ENCODE measurements at regions not wholly inside any gene's neighbourhood (a gene's known extent, or its start where the extent isn't known, plus 50 kb on each side); places are given as distances from the start of the nearest gene placed in this dataset.

DNA sequence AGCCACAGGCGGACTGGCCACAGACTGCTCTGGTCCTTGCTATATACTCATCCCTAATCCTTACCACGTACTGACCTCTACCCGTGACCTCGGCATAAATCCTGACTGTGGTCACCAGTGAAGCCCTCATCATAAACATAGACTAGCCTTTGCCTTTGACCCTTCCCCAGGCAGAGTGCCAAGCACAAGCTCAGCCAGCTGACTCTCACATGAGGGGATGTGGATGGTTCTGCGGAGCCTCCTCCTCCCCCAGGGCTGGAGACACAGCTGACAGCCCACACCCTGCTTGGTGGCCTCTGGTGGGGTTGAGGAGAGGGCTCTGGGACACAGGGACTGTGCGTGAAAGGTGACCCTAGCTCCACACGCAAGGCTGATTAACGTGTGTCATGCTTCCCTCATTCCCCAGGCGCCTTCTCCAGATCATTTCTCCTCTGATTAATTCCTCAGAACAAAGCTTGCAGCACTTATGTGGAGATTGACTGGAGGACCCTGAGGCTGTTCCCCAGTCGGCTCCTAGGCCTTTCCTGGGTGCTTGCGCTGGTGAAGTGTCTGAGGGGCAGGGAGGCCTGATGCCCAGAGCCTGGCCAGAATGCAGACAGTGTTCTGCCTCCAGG is 241.5 kb upstream of the NLRP1 start:
- TF ChIP-seq TAF1 (IDR thresholded peaks at IDR 0.05; ENCODE audit: borderline replicate concordance, insufficient read depth, low read length) (no peak), SIN3A (IDR thresholded peaks at IDR 0.05; ENCODE audit: borderline replicate concordance, insufficient read depth, low read length) (0 out of 2 replicates have a peak, but pooled peaks have one; percentile 28), POLR2AphosphoS5 (IDR thresholded peaks at IDR 0.05; ENCODE audit: low read depth, low read length) (0 out of 2 replicates have a peak, but pooled peaks have one; percentile 16), FOXP2 (optimal IDR thresholded peaks at IDR 0.05; ENCODE audit: borderline replicate concordance, extremely low read depth, extremely low read length, insufficient read depth) (peak; percentile 69)
- TF ChIP-seq, protein P1, sequence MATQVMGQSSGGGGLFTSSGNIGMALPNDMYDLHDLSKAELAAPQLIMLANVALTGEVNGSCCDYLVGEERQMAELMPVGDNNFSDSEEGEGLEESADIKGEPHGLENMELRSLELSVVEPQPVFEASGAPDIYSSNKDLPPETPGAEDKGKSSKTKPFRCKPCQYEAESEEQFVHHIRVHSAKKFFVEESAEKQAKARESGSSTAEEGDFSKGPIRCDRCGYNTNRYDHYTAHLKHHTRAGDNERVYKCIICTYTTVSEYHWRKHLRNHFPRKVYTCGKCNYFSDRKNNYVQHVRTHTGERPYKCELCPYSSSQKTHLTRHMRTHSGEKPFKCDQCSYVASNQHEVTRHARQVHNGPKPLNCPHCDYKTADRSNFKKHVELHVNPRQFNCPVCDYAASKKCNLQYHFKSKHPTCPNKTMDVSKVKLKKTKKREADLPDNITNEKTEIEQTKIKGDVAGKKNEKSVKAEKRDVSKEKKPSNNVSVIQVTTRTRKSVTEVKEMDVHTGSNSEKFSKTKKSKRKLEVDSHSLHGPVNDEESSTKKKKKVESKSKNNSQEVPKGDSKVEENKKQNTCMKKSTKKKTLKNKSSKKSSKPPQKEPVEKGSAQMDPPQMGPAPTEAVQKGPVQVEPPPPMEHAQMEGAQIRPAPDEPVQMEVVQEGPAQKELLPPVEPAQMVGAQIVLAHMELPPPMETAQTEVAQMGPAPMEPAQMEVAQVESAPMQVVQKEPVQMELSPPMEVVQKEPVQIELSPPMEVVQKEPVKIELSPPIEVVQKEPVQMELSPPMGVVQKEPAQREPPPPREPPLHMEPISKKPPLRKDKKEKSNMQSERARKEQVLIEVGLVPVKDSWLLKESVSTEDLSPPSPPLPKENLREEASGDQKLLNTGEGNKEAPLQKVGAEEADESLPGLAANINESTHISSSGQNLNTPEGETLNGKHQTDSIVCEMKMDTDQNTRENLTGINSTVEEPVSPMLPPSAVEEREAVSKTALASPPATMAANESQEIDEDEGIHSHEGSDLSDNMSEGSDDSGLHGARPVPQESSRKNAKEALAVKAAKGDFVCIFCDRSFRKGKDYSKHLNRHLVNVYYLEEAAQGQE (IDR thresholded peaks at IDR 0.05; ENCODE audit: insufficient read depth in 1 of 2, low read depth in 2 of 2, low read length in 2 of 2) = no peak

DNA sequence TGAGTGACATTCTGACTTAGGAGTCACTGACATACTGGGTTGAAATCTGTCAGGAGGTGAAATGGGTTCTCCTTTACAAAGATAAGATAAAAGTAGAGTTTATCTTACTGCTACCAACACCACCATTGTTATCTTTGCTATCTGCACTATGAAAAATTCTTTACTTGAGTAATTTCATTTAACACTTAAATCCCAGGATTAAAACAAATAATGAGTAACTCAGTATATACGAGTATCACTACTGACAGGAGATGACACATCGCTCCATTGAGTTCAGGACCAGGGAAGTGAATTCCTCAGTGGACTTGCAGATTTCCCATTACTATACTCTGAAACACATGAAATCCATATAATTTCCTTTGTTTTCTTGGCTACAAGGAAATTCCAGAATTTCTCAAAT is 242.1 kb upstream of the NLRP1 start:
- TF ChIP-seq POLR2AphosphoS5 (IDR thresholded peaks at IDR 0.05; ENCODE audit: low read depth, low read length) = no peak
- TF ChIP-seq, protein P1 (IDR thresholded peaks at IDR 0.05; ENCODE audit: insufficient read depth in 1 of 2, low read depth in 2 of 2, low read length in 2 of 2) = no peak
- TF ChIP-seq SIN3A (IDR thresholded peaks at IDR 0.05; ENCODE audit: borderline replicate concordance, insufficient read depth, low read length) = no peak
- no peak for TF ChIP-seq FOXP2 (optimal IDR thresholded peaks at IDR 0.05; ENCODE audit: borderline replicate concordance, extremely low read depth, extremely low read length, insufficient read depth)
- no peak for TF ChIP-seq TAF1 (IDR thresholded peaks at IDR 0.05; ENCODE audit: borderline replicate concordance, insufficient read depth, low read length)

DNA sequence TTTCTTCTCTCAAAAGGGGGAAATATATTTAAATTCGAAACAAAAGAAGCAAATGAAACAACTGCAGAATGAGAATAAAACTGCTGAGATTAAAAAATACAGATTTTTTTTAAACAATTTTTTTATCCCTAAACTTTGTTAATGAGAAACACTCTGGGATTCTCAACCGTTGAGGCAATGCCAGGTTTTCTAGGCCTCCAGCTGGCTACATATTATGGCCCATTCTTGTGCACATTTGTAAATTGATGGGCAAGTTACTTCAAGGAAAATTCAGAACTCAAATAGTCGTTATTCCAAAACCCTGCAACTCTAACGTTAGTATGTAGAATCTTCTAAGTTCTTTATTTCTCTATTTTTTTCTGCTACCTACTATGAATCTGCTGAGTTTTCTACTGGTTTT is 239.3 kb upstream of the WSCD1 start:
- TF ChIP-seq POLR2AphosphoS5 (IDR thresholded peaks at IDR 0.05; ENCODE audit: low read depth, low read length) (no peak), SIN3A (IDR thresholded peaks at IDR 0.05; ENCODE audit: borderline replicate concordance, insufficient read depth, low read length) (no peak), FOXP2 (optimal IDR thresholded peaks at IDR 0.05; ENCODE audit: borderline replicate concordance, extremely low read depth, extremely low read length, insufficient read depth) (no peak), TAF1 (IDR thresholded peaks at IDR 0.05; ENCODE audit: borderline replicate concordance, insufficient read depth, low read length) (no peak)
- TF ChIP-seq, protein P1 (IDR thresholded peaks at IDR 0.05; ENCODE audit: insufficient read depth in 1 of 2, low read depth in 2 of 2, low read length in 2 of 2) = no peak

DNA sequence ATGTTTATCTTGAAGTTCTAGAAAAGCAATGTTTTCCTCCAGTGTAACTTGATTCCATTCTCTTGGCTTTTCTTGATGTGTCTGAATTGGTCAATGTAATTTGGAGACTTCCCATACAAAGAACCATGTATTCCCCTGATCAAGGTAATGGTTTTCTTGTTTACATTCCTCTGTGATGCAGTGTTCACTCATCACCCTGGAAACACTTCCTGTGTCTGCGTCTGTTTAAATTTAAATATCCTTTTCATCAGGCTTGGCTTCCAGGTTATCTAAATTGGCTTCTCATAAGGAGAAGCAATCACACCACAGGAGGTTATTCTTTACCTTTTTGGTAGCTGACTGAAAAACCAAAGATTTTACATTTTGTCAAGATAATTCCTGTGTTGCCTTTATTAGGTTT is 237.3 kb upstream of the WSCD1 start:
- TF ChIP-seq TAF1 (IDR thresholded peaks at IDR 0.05; ENCODE audit: borderline replicate concordance, insufficient read depth, low read length) (no peak), SIN3A (IDR thresholded peaks at IDR 0.05; ENCODE audit: borderline replicate concordance, insufficient read depth, low read length) (peak; percentile 87; the same call in 1 of the 2 replicates), FOXP2 (optimal IDR thresholded peaks at IDR 0.05; ENCODE audit: borderline replicate concordance, extremely low read depth, extremely low read length, insufficient read depth) (no peak), POLR2AphosphoS5 (IDR thresholded peaks at IDR 0.05; ENCODE audit: low read depth, low read length) (no peak)
- TF ChIP-seq, protein P1 (IDR thresholded peaks at IDR 0.05; ENCODE audit: insufficient read depth in 1 of 2, low read depth in 2 of 2, low read length in 2 of 2) = no peak
